Skeletal muscle cell (primary cell): ENCODE measurements at regions not wholly inside any gene's neighbourhood (a gene's known extent, or its start where the extent isn't known, plus 50 kb on each side); places are given as distances from the start of the nearest gene placed in this dataset.
"Not testable (repeated sequence)": the region's sequence is repeated elsewhere in the genome, so short reads cannot be mapped to it uniquely, and the experiment has no call there.

ENCODE experiments used
- DNase-seq: peaks from one replicate; pipeline ENCODE4 v3.0.0-alpha.2; 2010; ENCODE audit warnings: low read depth
- H3K4me3 ChIP-seq: 2 replicates; pipeline ENCODE4 v1.5.1; 2011; ENCODE audit warnings: low read depth, mild to moderate bottlenecking, control low read depth, low read length, moderate library complexity

GRCh38 chr10:61612450-61612849, 50.3 kb upstream of the CABCOCO1 start:
- DNase-seq, result no peak
- no peak overlapping the region for H3K4me3 ChIP-seq

GRCh38 chr10:61612009-61612408, 50.7 kb upstream of the CABCOCO1 start:
- H3K4me3 ChIP-seq, result no peak overlapping the region

GRCh38 chr10:61609701-61610100, 53.0 kb upstream of the CABCOCO1 start:
- no peak overlapping the region for H3K4me3 ChIP-seq
- no peak for DNase-seq

More at GRCh38 chr10:61612009-61612408, 50.7 kb upstream of the CABCOCO1 start:
- DNase-seq, result no peak

GRCh38 chr10:61608255-61609033, 54.3 kb upstream of the CABCOCO1 start:
- H3K4me3 ChIP-seq, result no peak overlapping the region
- DNase-seq, result no peak

GRCh38 chr10:61606959-61607907, 55.5 kb upstream of the CABCOCO1 start:
- DNase-seq, result no peak
- H3K4me3 ChIP-seq, result no peak overlapping the region

GRCh38 chr10:61605221-61605620, 57.5 kb upstream of the CABCOCO1 start:
- no peak for DNase-seq
- no peak overlapping the region for H3K4me3 ChIP-seq

GRCh38 chr10:61600399-61600798, 62.3 kb upstream of the CABCOCO1 start:
- no peak for DNase-seq
- no peak overlapping the region for H3K4me3 ChIP-seq

- no peak overlapping the region for H3K4me3 ChIP-seq
- DNase-seq, result no peak
These were observed 68.3 kb upstream of the CABCOCO1 start for GRCh38 chr10:61594430-61594829.

- no peak for DNase-seq
- H3K4me3 ChIP-seq, result no peak overlapping the region
These were observed 70.1 kb upstream of the CABCOCO1 start for GRCh38 chr10:61592581-61592980.

GRCh38 chr10:61589547-61590243, 73.0 kb upstream of the CABCOCO1 start:
- no peak overlapping the region for H3K4me3 ChIP-seq
- DNase-seq, result no peak

- no peak for DNase-seq
These were observed 73.9 kb upstream of the CABCOCO1 start for GRCh38 chr10:61588770-61589211.

GRCh38 chr10:61586829-61587228, 75.9 kb upstream of the CABCOCO1 start:
- DNase-seq, result no peak
- H3K4me3 ChIP-seq, result no peak overlapping the region

More at GRCh38 chr10:61588770-61589211, 73.9 kb upstream of the CABCOCO1 start:
- no peak overlapping the region for H3K4me3 ChIP-seq

GRCh38 chr10:61580608-61581007, 82.1 kb upstream of the CABCOCO1 start:
- no peak for DNase-seq
- no peak overlapping the region for H3K4me3 ChIP-seq

- not testable (repeated sequence) for H3K4me3 ChIP-seq, DNase-seq
These were observed 92.5 kb upstream of the CABCOCO1 start for GRCh38 chr10:61570204-61570603.

- no peak overlapping the region for H3K4me3 ChIP-seq
- no peak for DNase-seq
These were observed 95.0 kb upstream of the CABCOCO1 start for GRCh38 chr10:61567729-61568128.

GRCh38 chr10:61565819-61566560, 96.7 kb upstream of the CABCOCO1 start:
- no peak overlapping the region for H3K4me3 ChIP-seq
- no peak for DNase-seq

- no peak for DNase-seq
- no peak overlapping the region for H3K4me3 ChIP-seq
These were observed 98.3 kb upstream of the CABCOCO1 start for GRCh38 chr10:61564444-61564843.

- DNase-seq, result no peak
- H3K4me3 ChIP-seq, result no peak overlapping the region
These were observed 103.1 kb upstream of the CABCOCO1 start for GRCh38 chr10:61559615-61560014.

- H3K4me3 ChIP-seq, result no peak overlapping the region
- DNase-seq, result no peak
These were observed 104.5 kb upstream of the CABCOCO1 start for GRCh38 chr10:61558188-61558587.
